ENCODE measurements at regions not wholly inside any gene's neighbourhood (a gene's known extent, or its start where the extent isn't known, plus 50 kb on each side); places are given as distances from the start of the nearest gene placed in this dataset.
"Not testable (repeated sequence)": the region's sequence is repeated elsewhere in the genome, so short reads cannot be mapped to it uniquely, and the experiment has no call there.

DNA sequence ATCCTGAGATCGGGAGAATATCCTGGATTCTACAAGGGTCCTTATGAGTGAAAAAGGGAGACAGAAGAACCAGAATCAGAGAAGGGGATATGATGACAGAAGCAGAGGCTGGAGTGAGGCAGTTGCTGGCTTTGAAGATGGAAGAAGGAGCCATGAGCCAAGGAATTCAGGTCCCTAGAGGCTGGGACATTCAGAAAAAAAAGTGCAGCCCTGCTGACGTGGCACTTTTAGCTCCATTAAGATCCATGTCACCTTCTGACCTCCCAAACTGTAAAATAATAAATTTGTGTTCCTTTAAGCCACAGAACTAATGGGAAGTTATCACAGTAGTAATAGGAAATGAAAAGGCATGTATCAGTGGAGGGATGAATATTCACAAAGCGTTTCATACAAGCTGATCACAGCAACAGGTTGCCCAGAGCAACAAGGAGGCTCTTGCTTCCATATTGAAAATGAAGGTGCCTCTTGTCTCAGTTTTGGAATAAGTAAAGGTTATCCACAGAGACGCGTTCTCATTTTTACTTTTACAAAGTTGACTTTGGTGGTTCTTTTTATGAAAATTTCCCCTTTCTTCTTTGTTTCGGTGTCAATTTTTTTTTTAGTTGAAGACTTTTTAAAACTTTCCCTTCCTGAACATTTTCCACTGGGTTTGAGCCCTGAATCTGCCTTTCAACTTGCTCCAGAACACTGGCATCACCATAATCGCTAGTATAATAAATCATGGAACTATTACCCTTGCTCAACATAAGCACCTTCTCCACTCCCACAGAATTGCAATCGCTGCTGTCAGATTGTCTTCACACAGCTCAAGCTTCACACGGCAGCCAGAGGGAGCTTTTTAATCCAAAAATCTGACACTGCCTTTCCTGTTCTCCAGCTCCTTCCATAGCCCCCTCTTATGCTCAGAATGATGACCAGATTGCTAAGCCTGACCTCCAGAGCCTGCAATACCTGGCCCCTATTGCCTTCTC is 127.6 kb upstream of the RBPJ start:
- H3K9me3 ChIP-seq (ENCODE audit: severe bottlenecking), result no peaks in the 10 kb centered on the region
- no peak overlapping the region for H3K4me3 ChIP-seq (ENCODE audit: low read depth, low read length)
- peak; percentile 27 for DNase-seq
- H3K36me3 ChIP-seq, result no peaks in the 10 kb centered on the region
- H3K27me3 ChIP-seq (ENCODE audit: insufficient read depth, low read depth, severe bottlenecking), result no peaks in the 10 kb centered on the region
- TF ChIP-seq, protein P1, sequence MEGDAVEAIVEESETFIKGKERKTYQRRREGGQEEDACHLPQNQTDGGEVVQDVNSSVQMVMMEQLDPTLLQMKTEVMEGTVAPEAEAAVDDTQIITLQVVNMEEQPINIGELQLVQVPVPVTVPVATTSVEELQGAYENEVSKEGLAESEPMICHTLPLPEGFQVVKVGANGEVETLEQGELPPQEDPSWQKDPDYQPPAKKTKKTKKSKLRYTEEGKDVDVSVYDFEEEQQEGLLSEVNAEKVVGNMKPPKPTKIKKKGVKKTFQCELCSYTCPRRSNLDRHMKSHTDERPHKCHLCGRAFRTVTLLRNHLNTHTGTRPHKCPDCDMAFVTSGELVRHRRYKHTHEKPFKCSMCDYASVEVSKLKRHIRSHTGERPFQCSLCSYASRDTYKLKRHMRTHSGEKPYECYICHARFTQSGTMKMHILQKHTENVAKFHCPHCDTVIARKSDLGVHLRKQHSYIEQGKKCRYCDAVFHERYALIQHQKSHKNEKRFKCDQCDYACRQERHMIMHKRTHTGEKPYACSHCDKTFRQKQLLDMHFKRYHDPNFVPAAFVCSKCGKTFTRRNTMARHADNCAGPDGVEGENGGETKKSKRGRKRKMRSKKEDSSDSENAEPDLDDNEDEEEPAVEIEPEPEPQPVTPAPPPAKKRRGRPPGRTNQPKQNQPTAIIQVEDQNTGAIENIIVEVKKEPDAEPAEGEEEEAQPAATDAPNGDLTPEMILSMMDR (IDR thresholded peaks at IDR 0.05; ENCODE audit: low read depth, low read length), result peak; percentile 28; the same call in 1 of the 2 replicates
- H3K27ac ChIP-seq, result no peak overlapping the region

DNA sequence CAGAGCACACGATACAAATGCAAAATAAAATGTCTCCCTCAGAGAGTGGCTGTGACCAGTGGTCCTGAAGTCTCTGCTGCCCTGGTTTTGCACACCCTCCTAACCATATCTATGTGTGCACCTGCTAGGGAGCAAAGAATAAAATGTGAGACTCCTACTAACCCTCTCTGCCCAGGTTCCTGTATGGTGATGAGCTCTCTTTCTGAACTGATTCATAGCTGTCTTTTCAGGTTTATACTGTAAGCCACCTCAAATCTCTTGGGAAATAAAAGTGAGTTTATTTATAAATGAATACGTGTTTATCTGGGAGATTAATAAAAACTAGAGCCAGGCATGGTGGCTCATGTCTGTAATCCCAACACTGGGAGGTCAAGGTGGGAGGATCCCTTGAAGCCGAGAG is 126.0 kb upstream of the RBPJ start:
- no peaks in the 10 kb centered on the region for H3K36me3 ChIP-seq
- no peaks in the 10 kb centered on the region for H3K9me3 ChIP-seq (ENCODE audit: severe bottlenecking)
- no peaks in the 10 kb centered on the region for H3K27me3 ChIP-seq (ENCODE audit: insufficient read depth, low read depth, severe bottlenecking)
- no peak overlapping the region for H3K4me3 ChIP-seq (ENCODE audit: low read depth, low read length)
- no peak for DNase-seq
- no peak overlapping the region for H3K27ac ChIP-seq
- TF ChIP-seq, protein P1 (IDR thresholded peaks at IDR 0.05; ENCODE audit: low read depth, low read length), result no peak

DNA sequence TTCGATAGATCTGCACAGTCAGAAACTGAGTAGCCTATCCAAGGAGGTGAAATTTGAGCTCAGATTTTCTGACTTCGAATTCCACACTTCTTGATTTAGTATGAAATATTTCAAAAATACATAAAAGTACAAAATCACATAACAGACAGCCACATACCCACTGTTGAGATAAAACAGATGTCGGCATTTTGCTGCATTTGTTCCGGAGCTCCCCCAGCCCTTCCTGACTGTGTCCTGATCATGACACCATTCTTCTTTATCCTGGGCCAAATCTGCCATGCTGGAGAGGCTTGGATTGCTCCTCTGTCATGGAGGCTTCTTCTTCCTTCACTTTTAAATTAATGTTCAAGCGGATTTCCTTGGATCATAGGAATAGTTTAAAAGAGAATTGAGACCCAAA is 124.2 kb upstream of the RBPJ start:
- Histone ChIP-seq H3K27ac (no peak overlapping the region), H3K36me3 (no peaks in the 10 kb centered on the region), H3K27me3 (ENCODE audit: insufficient read depth, low read depth, severe bottlenecking) (no peaks in the 10 kb centered on the region), H3K9me3 (ENCODE audit: severe bottlenecking) (no peaks in the 10 kb centered on the region), H3K4me3 (ENCODE audit: low read depth, low read length) (no peak overlapping the region)
- TF ChIP-seq, protein P1 (IDR thresholded peaks at IDR 0.05; ENCODE audit: low read depth, low read length), result no peak
- no peak for DNase-seq

DNA sequence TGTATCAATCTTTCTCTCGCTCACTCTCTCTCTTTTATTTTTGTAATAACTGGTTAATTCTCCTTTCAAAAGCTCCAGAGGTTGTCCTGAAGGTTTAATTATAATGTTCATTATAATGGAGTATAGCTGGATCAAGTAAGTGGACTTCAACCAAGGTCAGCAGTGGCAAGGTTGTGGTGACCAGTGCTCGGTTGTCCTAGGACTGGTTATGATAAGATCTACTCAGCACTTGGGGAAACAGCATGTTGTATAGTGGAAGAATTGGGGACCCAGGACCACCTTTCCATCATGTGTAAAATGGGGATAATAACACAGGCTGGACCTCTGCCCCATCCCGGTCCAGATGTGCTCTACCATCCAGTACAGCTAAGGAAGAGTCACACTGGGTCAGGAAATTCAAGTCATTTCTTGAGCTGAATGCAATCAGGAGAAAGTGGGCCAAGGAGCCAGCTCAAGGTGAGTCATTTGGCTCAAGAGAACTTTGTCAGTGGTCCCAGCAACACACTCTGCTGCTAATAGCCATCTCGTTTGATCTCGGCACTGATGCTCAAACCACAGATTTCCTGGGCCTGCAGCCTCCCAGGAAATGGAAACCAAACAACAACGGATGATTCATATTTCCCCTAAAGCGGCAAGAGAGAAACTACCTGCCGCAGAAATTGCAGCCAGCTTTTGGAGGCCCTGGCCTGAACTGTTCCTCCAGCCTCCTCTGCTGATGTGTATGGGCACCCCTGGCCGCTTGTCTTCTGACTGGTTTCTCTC is 123.6 kb upstream of the RBPJ start:
- no peak overlapping the region for H3K27ac ChIP-seq
- TF ChIP-seq, protein P1 (IDR thresholded peaks at IDR 0.05; ENCODE audit: low read depth, low read length), result no peak
- H3K27me3 ChIP-seq (ENCODE audit: insufficient read depth, low read depth, severe bottlenecking), result no peaks in the 10 kb centered on the region
- no peaks in the 10 kb centered on the region for H3K36me3 ChIP-seq
- H3K4me3 ChIP-seq (ENCODE audit: low read depth, low read length), result no peak overlapping the region
- DNase-seq, result no peak
- H3K9me3 ChIP-seq (ENCODE audit: severe bottlenecking), result no peaks in the 10 kb centered on the region

DNA sequence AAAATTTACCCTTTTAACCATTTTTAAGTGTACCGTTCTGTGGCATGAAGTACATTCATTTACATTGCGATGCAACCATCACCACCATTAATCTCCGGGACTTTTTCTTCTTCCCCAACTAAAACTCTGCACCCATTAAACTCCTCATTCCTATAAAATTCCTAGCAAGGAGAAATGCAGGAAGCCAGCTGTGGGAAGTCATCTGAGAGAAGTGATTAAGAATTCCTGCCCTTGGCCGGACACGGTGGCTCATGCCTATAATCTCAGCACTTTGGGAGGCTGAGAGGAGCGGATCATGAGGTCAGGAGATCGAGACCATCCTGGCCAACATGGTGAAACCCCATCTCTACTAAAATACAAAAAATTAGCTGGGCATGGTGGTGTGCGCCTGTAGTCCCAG is 121.9 kb upstream of the RBPJ start:
- DNase-seq; H3K27me3 ChIP-seq (ENCODE audit: insufficient read depth, low read depth, severe bottlenecking); H3K4me3 ChIP-seq (ENCODE audit: low read depth, low read length); H3K9me3 ChIP-seq (ENCODE audit: severe bottlenecking); H3K36me3 ChIP-seq; H3K27ac ChIP-seq: not testable (repeated sequence)

DNA sequence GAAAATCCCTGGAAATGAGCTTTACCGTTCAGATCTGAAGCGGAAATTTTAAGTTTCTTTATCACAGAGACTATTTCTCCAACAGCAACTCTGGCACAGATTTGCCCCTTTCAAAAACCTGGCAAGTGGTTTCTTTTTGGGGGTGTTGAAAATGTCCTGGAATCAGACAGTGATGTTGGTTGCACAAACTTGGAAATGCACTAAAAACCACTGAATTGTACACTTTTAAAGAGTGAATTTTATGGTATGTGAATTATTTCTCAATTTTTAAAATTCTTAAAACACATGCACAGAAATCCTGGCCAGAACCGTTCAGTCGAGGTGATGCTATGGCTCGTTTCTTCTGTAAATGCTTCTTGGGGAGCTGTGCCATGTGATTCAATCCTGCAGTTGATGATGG is 121.2 kb upstream of the RBPJ start:
- H3K36me3 ChIP-seq, result no peaks in the 10 kb centered on the region
- H3K9me3 ChIP-seq (ENCODE audit: severe bottlenecking), result no peaks in the 10 kb centered on the region
- no peak for DNase-seq
- H3K4me3 ChIP-seq (ENCODE audit: low read depth, low read length), result no peak overlapping the region
- TF ChIP-seq, protein P1 (IDR thresholded peaks at IDR 0.05; ENCODE audit: low read depth, low read length), result no peak
- no peaks in the 10 kb centered on the region for H3K27me3 ChIP-seq (ENCODE audit: insufficient read depth, low read depth, severe bottlenecking)
- no peak overlapping the region for H3K27ac ChIP-seq
